ENCODE measurements at regions not wholly inside any gene's neighbourhood (a gene's known extent, or its start where the extent isn't known, plus 50 kb on each side); places are given as distances from the start of the nearest gene placed in this dataset.

- Histone ChIP-seq H3K36me3 (ENCODE audit: control insufficient read depth, insufficient read depth, low read length) (no peaks in the 10 kb centered on the region), H3K27me3 (replicated peaks; ENCODE audit: control insufficient read depth, insufficient read depth, low read length) (no peaks in the 10 kb centered on the region; the same call in none of the 2 replicates), H3K4me3 (replicated peaks; ENCODE audit: low read depth, low read length) (no peak overlapping the region)
- no peak for TF ChIP-seq CTCF (IDR thresholded peaks at IDR 0.05; ENCODE audit: insufficient read depth, low read length, poor library complexity, severe bottlenecking)
- DNase-seq (ENCODE audit: extremely low read depth, insufficient read length) = no peak
Observed at GRCh38 chr9:673264-673965, 168.1 kb upstream of the DMRT1 start.

- no peak for DNase-seq (ENCODE audit: extremely low read depth, insufficient read length)
- H3K27me3 ChIP-seq (replicated peaks; ENCODE audit: control insufficient read depth, insufficient read depth, low read length) = no peaks in the 10 kb centered on the region; the same call in none of the 2 replicates
- TF ChIP-seq CTCF (IDR thresholded peaks at IDR 0.05; ENCODE audit: insufficient read depth, low read length, poor library complexity, severe bottlenecking) = no peak
- no peak overlapping the region for H3K4me3 ChIP-seq (replicated peaks; ENCODE audit: low read depth, low read length)
- no peaks in the 10 kb centered on the region for H3K36me3 ChIP-seq (ENCODE audit: control insufficient read depth, insufficient read depth, low read length)
Observed at GRCh38 chr9:673966-674526, 167.5 kb upstream of the DMRT1 start.

GRCh38 chr9:675697-676370 is 165.7 kb upstream of the DMRT1 start:
- H3K36me3 ChIP-seq (ENCODE audit: control insufficient read depth, insufficient read depth, low read length) = no peaks in the 10 kb centered on the region
- no peak for TF ChIP-seq CTCF (IDR thresholded peaks at IDR 0.05; ENCODE audit: insufficient read depth, low read length, poor library complexity, severe bottlenecking)
- H3K4me3 ChIP-seq (replicated peaks; ENCODE audit: low read depth, low read length) = no peak overlapping the region
- H3K27me3 ChIP-seq (replicated peaks; ENCODE audit: control insufficient read depth, insufficient read depth, low read length) = no peaks in the 10 kb centered on the region; the same call in none of the 2 replicates
- DNase-seq (ENCODE audit: extremely low read depth, insufficient read length) = no peak

- Histone ChIP-seq H3K4me3 (replicated peaks; ENCODE audit: low read depth, low read length) (no peak overlapping the region), H3K27me3 (replicated peaks; ENCODE audit: control insufficient read depth, insufficient read depth, low read length) (no peaks in the 10 kb centered on the region; the same call in none of the 2 replicates), H3K36me3 (ENCODE audit: control insufficient read depth, insufficient read depth, low read length) (no peaks in the 10 kb centered on the region)
- DNase-seq (ENCODE audit: extremely low read depth, insufficient read length) = no peak
- TF ChIP-seq CTCF (IDR thresholded peaks at IDR 0.05; ENCODE audit: insufficient read depth, low read length, poor library complexity, severe bottlenecking) = no peak
Observed at GRCh38 chr9:676780-677438, 164.6 kb upstream of the DMRT1 start.

GRCh38 chr9:677461-678097 is 163.9 kb upstream of the DMRT1 start:
- Histone ChIP-seq H3K36me3 (ENCODE audit: control insufficient read depth, insufficient read depth, low read length) (no peaks in the 10 kb centered on the region), H3K4me3 (replicated peaks; ENCODE audit: low read depth, low read length) (no peak overlapping the region; the same call in 1 of the 2 replicates), H3K27me3 (replicated peaks; ENCODE audit: control insufficient read depth, insufficient read depth, low read length) (no peaks in the 10 kb centered on the region; the same call in none of the 2 replicates)
- DNase-seq (ENCODE audit: extremely low read depth, insufficient read length) = no peak
- no peak for TF ChIP-seq CTCF (IDR thresholded peaks at IDR 0.05; ENCODE audit: insufficient read depth, low read length, poor library complexity, severe bottlenecking)
